HepG2 (cell line): ENCODE measurements at regions not wholly inside any gene's neighbourhood (a gene's known extent, or its start where the extent isn't known, plus 50 kb on each side); places are given as distances from the start of the nearest gene placed in this dataset.

ENCODE experiments used
- ATAC-seq: fragments of 200-7000 bp; cut with Tn5 transposase; 3 replicates; pipeline ENCODE4 v1.9.1; 2020; ENCODE audit warnings: mild to moderate bottlenecking, moderate library complexity
- BruUV-seq: library from RNA; stranded (reverse); fragments of 400-500 nt; replicated peaks from 2 replicates; lab custom pipeline; 2021; lab: Mats Ljungman, UMichigan
- CTCF ChIA-PET: fragments of 300-600 bp; formaldehyde crosslinking; extraction: SDS; loops from one replicate; lab custom pipeline; 2021; ENCODE audit warnings: low total read pairs, inconsistent platforms, low intra/inter-chr PET ratio; lab: Yijun Ruan, JAX
- POLR2A ChIA-PET: fragments of 350-600 bp; sonication (Branson Sonifier 250); formaldehyde crosslinking; loops from one replicate; lab custom pipeline; 2020; ENCODE audit warnings: antibody characterized with exemption, inconsistent platforms; lab: Yijun Ruan, JAX
- DNase-seq: peaks from one replicate; pipeline ENCODE4 v3.0.0-alpha.2; 2015; ENCODE audit warnings: low spot score
- FAIRE-seq: peaks from 3 replicates; lab custom pipeline; 2011; peaks lifted over from hg19 to GRCh38; lab: Jason Lieb, UNC
- H2AFZ ChIP-seq: one replicate; pipeline ENCODE4 v1.6.1; 2011; ENCODE audit warnings: low read length, inconsistent platforms
- H3K27ac ChIP-seq: fragments of 300-600 bp; 3 replicates; pipeline ENCODE4 v1.8.0; 2011; ENCODE audit warnings: mixed run types, mild to moderate bottlenecking, mixed read lengths, low read length, inconsistent platforms; ENCODE audit not compliant: insufficient read depth; ENCODE audit errors: extremely low read length
- H3K27me3 ChIP-seq, 2 experiments: fragments of 200-600 bp in 1 of 2; 2 replicates in 1 of 2; 3 replicates in 1 of 2; pipeline versions ENCODE4 v1.6.0 to v1.8.0; 2011; ENCODE audit warnings: low read length in 2 of 2, mild to moderate bottlenecking in 2 of 2, moderate library complexity in 2 of 2, inconsistent platforms in 1 of 2; ENCODE audit not compliant: insufficient read depth in 2 of 2, control insufficient read depth in 1 of 2
- H3K36me3 ChIP-seq, 2 experiments: fragments of 200-600 bp in 1 of 2; replicated peaks in 1 of 2; 2 replicates in 1 of 2; 3 replicates in 1 of 2; pipeline versions ENCODE4 v1.5.1 to v1.8.0; 2011; ENCODE audit warnings: low read length in 2 of 2, inconsistent platforms in 1 of 2; ENCODE audit not compliant: insufficient read depth in 2 of 2, control insufficient read depth in 1 of 2
- H3K4me1 ChIP-seq: 2 replicates; pipeline ENCODE4 v1.5.1; 2012; ENCODE audit warnings: low read length, inconsistent platforms; ENCODE audit not compliant: insufficient read depth
- H3K4me2 ChIP-seq: 2 replicates; pipeline ENCODE4 v1.6.0; 2011; ENCODE audit warnings: low read depth, low read length, inconsistent platforms
- H3K4me3 ChIP-seq, 3 experiments: fragments of 200-600 bp in 1 of 3; sonication (generic), shearing (Covaris generic) in 1 of 3; replicated peaks in 1 of 3; 2 replicates each; pipeline ENCODE4 v1.5.1; 2011 to 2016; ENCODE audit warnings: low read length in 3 of 3, inconsistent platforms in 2 of 3, low read depth in 2 of 3, mild to moderate bottlenecking in 2 of 3, control low read depth in 1 of 3, mixed read lengths in 1 of 3; ENCODE audit not compliant: insufficient read depth in 1 of 3
- H3K79me2 ChIP-seq: one replicate; pipeline ENCODE4 v1.6.1; 2011; ENCODE audit warnings: low read length, inconsistent platforms; ENCODE audit not compliant: insufficient read depth
- H3K9ac ChIP-seq: 2 replicates; pipeline ENCODE4 v1.6.0; 2011; ENCODE audit warnings: mild to moderate bottlenecking, low read depth, low read length, inconsistent platforms; ENCODE audit not compliant: insufficient read depth
- H3K9me3 ChIP-seq: 2 replicates; pipeline ENCODE4 v1.5.1; 2012; ENCODE audit warnings: mild to moderate bottlenecking, low read length
- H4K20me1 ChIP-seq: 2 replicates; pipeline ENCODE4 v1.6.0; 2011; ENCODE audit warnings: inconsistent platforms, mild to moderate bottlenecking, low read length, moderate library complexity; ENCODE audit not compliant: insufficient read depth
- ATF3 ChIP-seq: sonication (generic); formaldehyde crosslinking; IDR thresholded peaks from 2 replicates; pipeline ENCODE4 v1.4.0; 2020; ENCODE audit warnings: missing genetic modification reagents
- ATF5 ChIP-seq: sonication (generic); formaldehyde crosslinking; IDR thresholded peaks from 2 replicates; pipeline ENCODE4 v1.4.0; 2020; ENCODE audit warnings: mild to moderate bottlenecking, low read depth, missing genetic modification reagents
- ATF6 ChIP-seq: sonication (generic); formaldehyde crosslinking; conservative IDR thresholded peaks from 2 replicates; pipeline ENCODE4 v1.4.0; 2020; ENCODE audit warnings: missing genetic modification reagents
- MBNL3 ChIP-seq: fragments of 250-450 bp; sonication (Bioruptor Pico); conservative IDR thresholded peaks from 2 replicates; pipeline ENCODE4 v1.8.0; 2022; ENCODE audit warnings: mild to moderate bottlenecking, inconsistent platforms
- MLX ChIP-seq: IDR thresholded peaks from 2 replicates; pipeline ENCODE4 v1.6.1; 2016
- NR3C1 ChIP-seq: sonication (generic); formaldehyde crosslinking; IDR thresholded peaks from 2 replicates; pipeline ENCODE4 v1.4.0; 2020; ENCODE audit warnings: missing genetic modification reagents
- PAX8 ChIP-seq: sonication (generic); formaldehyde crosslinking; IDR thresholded peaks from 2 replicates; pipeline ENCODE4 v1.8.0; 2022; ENCODE audit warnings: mild to moderate bottlenecking, missing genetic modification reagents, borderline replicate concordance
- PLSCR1 ChIP-seq: sonication (generic); formaldehyde crosslinking; IDR thresholded peaks from 2 replicates; pipeline ENCODE4 v1.5.0; 2020; ENCODE audit warnings: missing genetic modification reagents, mild to moderate bottlenecking, borderline replicate concordance
- RNF2 ChIP-seq: fragments of 450-650 bp; conservative IDR thresholded peaks from 2 replicates; pipeline ENCODE4 v1.6.1; 2016; ENCODE audit warnings: low read depth
- SKI ChIP-seq: fragments of 450-650 bp; IDR thresholded peaks from one replicate; pipeline ENCODE4 v1.6.1; 2018; ENCODE audit warnings: mild to moderate bottlenecking; ENCODE audit not compliant: partially characterized antibody
- TOPORS ChIP-seq: sonication (generic); formaldehyde crosslinking; IDR thresholded peaks from 2 replicates; pipeline ENCODE4 v1.8.0; 2023; ENCODE audit warnings: mild to moderate bottlenecking, missing genetic modification reagents
- ZNF451 ChIP-seq: sonication (generic); formaldehyde crosslinking; IDR thresholded peaks from 2 replicates; pipeline ENCODE4 v1.5.0; 2020; ENCODE audit warnings: mild to moderate bottlenecking, missing genetic modification reagents
- ZNF510 ChIP-seq: sonication (generic); formaldehyde crosslinking; IDR thresholded peaks from 2 replicates; pipeline ENCODE4 v1.4.0; 2020; ENCODE audit warnings: low read depth, mild to moderate bottlenecking, missing genetic modification reagents
- ZNF615 ChIP-seq: sonication (generic); formaldehyde crosslinking; IDR thresholded peaks from 2 replicates; pipeline ENCODE4 v1.5.0; 2020; ENCODE audit warnings: mild to moderate bottlenecking, missing genetic modification reagents, borderline replicate concordance
- whole genome bisulfite sequencing: methylation state at CpG from one replicate; pipeline ENCODE4 v1.1.6; 2017; ENCODE audit warnings: low lambda C conversion rate; 5-methylcytosine and 5-hydroxymethylcytosine counted together
- in situ Hi-C: cut with HindIII; loops from 2 replicates; pipeline ENCODE4 v1.10.0; 2017; ENCODE audit warnings: low pct_unique_long_range_greater_than_20kb; ENCODE audit not compliant: extremely low pct_ligation_motif_present
- intact Hi-C: fragments of 100-400 bp; cut with micrococcal nuclease; formaldehyde crosslinking; loops from one replicate; pipeline ENCODE4 v1.10.0; 2022; ENCODE audit not compliant: unreplicated experiment

GRCh38 chr9:91043056-91043810 is 241.6 kb downstream of the SYK start (continued):
- TF ChIP-seq MBNL3 (CRISPR knock-in tag) (no peak), ATF5 (CRISPR knock-in tag) (no peak), MLX (CRISPR knock-in tag) (no peak), RNF2 (no peak), PAX8 (CRISPR knock-in tag) (no peak)

- peaks cover 48% of the 10 kb centered on the region for H3K4me1 ChIP-seq
- intact Hi-C loops, result no loop called here
- H3K9ac ChIP-seq, result no peak overlapping the region
- H3K27ac ChIP-seq, result no peak overlapping the region
- DNase-seq (no peak), ATAC-seq (no peak), FAIRE-seq (no peak)
- WGBS, result 92% methylated on average over 2 of the region's 5 CpGs
- CTCF ChIA-PET, result no interaction called here
- no peaks in the 10 kb centered on the region for H3K79me2 ChIP-seq
- POLR2A ChIA-PET, result no interaction called here
- no peaks in the 10 kb centered on the region for H4K20me1 ChIP-seq
- no peak overlapping the region for H3K4me3 ChIP-seq
- TF ChIP-seq ATF3 (no peak), PLSCR1 (CRISPR knock-in tag) (no peak), ZNF451 (CRISPR knock-in tag) (no peak), TOPORS (CRISPR knock-in tag) (no peak), ZNF510 (CRISPR knock-in tag) (no peak), SKI (no peak), ZNF615 (CRISPR knock-in tag) (no peak), ATF6 (CRISPR knock-in tag) (no peak), NR3C1 (no peak)
- TF ChIP-seq, all 625 proteins: peak for 0
- H3K9me3 ChIP-seq, result no peaks in the 10 kb centered on the region
- H3K36me3 ChIP-seq, result no peaks in the 10 kb centered on the region
- no peak overlapping the region for H2AFZ ChIP-seq
- no TSS peak for BruUV-seq
- in situ Hi-C loops, result loop anchor here (10.0 kb wide), 1 partner anchor 151 kb away; no protein-coding TSS in a partner anchor
- H3K27me3 ChIP-seq, result no peaks in the 10 kb centered on the region
- H3K4me2 ChIP-seq, result no peak overlapping the region
Measured at GRCh38 chr9:91043811-91044175, 242.2 kb downstream of the SYK start.
